CD4-positive, alpha-beta T cell treated with Interleukin-4 for 1 hour (primary cell): ENCODE measurements at regions not wholly inside any gene's neighbourhood (a gene's known extent, or its start where the extent isn't known, plus 50 kb on each side); places are given as distances from the start of the nearest gene placed in this dataset.

ENCODE experiments used
- DNase-seq, 2 donors: peaks; one replicate each; pipeline ENCODE4 v3.0.0-alpha.2; 2020 to 2022

DNA sequence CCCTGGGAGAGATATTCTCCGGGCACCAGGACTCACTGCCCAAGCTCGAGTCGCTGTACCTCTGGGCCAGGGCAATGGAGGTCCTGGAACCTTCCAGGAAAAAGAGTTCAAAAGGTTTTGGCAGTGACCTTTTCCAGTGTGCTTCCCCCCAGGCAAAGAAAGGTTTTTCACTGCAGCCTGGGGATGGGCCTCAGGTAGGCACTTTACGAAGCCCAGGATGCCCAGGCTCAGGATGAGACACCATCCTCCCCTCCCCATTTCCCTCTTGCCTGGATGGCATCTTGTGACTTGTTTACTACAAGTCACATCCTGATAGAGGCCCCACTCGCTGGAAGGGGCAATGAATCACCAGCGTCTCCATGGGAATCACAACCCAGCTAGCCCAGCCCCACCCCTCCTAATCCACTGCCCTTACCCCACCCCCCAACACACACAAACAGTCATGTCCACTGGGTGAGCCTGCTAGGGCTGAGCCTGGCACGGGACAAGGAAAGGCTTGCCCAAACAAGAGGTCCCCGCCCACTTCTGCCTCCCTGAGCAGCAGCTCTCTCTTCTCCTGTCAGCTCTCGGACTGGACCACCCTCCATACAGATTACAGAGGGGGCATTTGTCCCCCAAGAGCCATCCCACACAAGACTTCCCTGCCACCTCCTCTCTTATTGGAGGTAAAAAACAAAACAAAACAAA is 93.8 kb upstream of the SMNDC1 start:
- DNase-seq: peak in 1 of 2 donors; percentile 45

GRCh38 chr10:110399106-110399964 is 94.6 kb upstream of the SMNDC1 start:
- no peak for DNase-seq

- no peak for DNase-seq
These were observed 95.5 kb upstream of the SMNDC1 start for GRCh38 chr10:110399965-110400933.

DNA sequence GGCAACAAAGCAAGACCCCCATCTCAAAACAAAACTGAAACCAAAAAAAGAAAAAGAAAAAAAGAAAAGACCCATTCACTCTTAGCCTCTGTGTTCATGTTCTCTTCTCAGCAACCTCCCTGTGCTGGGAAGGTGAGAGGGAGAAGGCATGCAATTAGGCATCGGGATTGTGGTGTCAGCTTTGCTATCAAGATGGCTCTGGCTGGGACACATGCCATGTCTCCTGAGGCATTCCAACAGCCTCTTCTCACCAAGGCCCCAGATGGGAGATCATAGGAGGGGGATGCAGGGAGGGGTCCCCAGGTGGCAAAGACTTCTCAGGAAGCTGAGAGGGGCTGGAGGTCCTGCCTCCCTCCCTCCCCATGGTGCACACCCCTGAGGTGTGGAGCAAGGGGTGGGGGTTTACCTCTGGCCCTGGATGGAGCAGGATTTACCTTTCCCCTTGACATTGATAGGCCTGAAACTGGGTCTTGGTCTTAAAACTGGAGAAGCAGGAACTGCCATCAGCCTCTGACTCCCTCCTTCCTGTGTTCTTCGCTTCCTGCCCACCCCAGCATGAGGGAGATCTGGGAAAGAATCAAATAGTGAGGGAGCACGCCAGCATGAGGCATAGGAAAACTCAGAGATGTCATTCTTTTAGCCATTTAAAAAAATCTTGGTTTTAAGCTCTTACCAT is 96.2 kb upstream of the DUSP5 start:
- DNase-seq: no peak

DNA sequence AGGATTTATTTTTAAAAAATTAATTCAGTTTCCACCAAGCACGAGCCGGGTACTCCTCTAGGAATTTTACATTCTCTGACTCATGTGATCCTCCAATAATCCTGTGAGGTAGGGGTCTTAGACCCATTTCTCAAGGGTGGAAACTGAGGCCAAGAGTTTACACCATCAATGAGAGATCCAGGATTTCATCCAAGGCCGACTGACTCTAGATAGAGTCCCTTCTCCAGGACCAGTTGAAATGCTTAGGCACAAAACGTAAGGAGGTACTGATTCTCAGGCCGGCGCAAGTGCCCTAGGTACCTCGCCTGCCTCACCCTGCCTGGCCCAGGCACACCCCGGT is 95.7 kb upstream of the DUSP5 start:
- no peak for DNase-seq

- no peak for DNase-seq
These were observed 94.1 kb upstream of the DUSP5 start for GRCh38 chr10:110403593-110403992.

- DNase-seq: no peak
These were observed 93.3 kb upstream of the DUSP5 start for GRCh38 chr10:110404413-110404812.

GRCh38 chr10:110404825-110405224 is 92.9 kb upstream of the DUSP5 start:
- no peak for DNase-seq

DNA sequence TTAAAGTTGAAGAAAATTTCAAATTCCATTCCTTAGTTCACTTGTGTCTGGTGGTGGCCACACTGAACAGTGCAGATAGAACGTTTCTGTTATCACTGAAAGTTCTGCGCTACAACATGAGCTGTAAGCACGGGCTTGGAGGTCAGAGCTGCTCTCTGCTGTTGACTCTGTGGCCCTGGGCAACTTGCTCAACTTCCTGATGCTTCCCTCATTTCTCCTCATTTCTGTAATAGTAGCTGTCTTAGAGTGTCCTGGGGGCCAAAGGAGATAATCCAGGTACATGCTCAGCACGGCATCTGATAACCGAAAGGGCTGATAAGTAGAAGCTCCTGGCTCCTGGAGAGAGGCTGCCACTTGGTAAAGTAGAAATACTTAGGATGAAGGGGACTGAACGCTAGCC is 92.3 kb upstream of the DUSP5 start:
- no peak for DNase-seq

- no peak for DNase-seq
These were observed 90.2 kb upstream of the DUSP5 start for GRCh38 chr10:110407301-110408170.

- DNase-seq: no peak
These were observed 89.4 kb upstream of the DUSP5 start for GRCh38 chr10:110408203-110408871.

DNA sequence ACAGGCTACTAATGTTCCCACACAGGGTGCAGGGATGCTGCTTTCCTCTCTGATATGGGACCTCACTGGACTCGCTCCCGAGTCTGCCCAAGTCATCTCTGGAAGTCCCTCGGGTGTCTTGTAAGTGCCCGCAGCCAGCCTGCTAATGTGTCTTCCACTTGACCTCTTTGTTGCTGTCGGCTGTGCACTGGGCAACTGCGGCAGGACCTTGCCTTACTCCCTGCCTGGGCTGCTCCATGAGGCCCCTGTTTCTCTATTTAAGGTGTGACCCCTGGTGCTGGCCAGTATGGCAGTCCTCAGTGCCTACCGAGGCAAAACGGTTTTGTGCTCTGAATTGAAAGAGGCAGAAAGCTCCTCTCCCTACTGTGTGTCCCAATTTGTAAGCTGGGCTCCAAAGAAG is 88.8 kb upstream of the DUSP5 start:
- DNase-seq: no peak

DNA sequence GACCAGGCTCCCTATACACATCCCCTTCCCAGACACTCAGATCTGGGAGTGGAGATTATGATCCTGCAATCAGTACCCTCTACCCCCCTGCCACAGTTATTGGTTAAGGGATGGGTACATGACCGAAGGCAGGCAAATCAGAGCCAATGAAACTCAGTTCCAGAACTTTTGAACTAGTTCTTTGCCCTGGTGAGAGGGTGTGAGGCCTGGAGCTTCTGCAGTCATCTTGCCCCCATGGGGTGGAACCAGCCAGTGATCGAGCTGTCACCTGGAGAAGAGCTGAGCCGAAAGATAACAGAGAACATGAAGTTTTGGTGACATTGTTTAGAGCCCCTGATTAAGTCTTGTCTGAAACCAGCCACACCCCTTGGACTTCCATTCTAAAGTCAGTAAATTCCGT is 88.2 kb upstream of the DUSP5 start:
- no peak for DNase-seq

DNA sequence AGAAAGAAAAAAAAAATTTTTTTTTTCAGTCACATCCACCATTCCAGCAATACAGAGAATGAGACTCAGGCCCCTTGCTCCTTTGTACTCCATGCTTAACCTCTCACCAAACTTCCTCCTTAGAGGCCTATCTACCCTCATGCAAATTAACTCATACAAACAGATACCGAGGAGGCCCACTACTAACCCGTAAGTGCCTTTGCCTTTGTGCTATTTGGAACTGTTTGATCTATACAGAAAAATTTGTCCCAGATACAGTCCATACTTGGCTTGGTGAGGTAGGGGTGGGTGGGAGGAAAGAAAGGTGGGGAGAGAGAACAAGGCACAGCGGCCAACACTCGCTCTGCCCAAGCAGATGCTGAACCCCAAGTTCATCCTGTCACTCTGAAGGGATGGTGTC is 87.8 kb upstream of the DUSP5 start:
- no peak for DNase-seq

DNA sequence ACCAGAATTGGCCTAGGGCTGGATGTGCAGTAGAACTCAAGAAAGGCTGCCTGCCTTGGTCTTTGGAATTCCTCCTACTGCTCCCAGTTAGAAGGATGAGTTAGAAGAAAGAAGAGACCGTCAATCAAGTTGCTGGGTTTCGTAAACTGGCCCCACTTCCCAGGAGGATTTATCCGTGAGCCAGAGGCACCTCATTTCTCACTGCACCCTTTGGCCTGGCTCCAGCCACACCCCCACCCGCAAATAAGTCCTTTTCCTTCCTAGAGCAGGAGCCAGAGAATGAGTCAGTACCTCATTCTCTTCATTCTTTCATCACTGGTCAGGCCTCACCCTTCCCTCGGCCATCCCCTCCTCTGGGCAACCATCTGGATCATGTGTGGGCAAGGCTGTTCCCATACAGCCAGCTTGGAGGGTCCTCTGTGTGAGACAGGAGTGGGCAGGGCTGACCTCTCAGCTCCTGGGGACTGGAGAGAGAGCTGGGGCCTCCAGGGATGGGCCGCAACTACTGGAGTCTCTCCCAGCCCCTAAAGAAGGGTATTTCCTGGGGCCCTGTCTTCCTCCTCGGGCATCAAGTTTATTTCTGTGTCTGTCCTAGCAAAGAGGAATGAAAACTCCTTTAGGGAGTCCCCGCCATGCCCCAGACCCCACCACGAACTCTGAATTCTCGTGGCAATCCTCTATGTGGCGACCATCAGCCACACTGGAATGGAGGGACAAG is 87.2 kb upstream of the DUSP5 start:
- no peak for DNase-seq

DNA sequence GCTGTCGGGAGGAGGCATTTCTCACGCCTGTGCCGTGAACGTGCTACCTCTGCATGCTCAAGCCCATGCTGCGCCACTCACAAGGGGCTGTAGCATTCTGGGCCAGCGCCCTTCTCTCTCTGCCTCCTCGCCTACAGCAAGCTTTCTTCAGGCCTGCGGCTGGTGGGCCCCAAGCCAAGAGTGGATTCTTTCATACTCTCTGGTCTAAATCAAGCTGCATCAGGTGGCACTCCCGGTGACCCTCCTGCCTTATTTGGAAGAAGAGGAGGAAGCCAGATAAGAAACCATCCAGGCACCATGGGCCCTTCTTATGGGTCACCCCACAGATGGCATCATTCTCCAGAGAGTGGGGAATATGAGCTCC is 86.7 kb upstream of the DUSP5 start:
- DNase-seq: no peak

DNA sequence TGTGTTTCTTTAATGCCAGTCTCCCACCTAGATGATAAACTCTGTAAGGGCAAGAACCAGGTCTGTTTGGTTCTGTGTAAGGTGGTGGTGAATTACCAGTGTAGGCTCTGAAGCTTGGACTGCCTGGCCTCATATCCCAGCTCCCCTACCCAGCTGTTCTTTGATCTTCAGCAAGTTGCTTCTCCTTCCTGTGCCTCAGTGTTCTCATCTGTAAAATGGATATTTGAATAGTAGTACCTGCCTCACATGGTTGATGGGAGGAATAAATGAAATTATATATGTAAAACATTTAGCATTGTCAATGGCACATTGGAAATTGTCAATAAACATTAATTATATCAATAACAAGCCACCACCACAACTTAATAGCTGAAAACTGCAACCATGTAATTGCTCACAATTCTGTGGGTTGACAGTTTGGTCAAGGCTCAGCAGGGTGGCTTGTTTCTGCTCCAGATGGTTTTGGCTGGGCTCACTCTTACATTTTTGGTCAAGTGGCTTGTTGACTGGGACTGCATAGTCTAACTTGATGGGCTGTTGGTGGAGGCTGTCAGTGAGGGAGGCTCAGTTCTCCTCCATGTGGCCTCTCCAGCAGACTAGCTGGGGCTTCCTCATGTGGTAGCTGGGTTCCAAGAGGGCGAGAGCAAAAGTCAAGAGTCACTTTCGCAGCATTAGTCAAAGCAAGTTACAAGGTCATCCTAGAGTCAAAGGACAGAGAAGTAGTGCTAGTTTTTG is 84.5 kb upstream of the DUSP5 start:
- no peak for DNase-seq

GRCh38 chr10:110413903-110414547 is 83.7 kb upstream of the DUSP5 start:
- DNase-seq: no peak
